Stimulated activated CD8-positive, alpha-beta memory T cell treated with anti-CD3 and anti-CD28 coated beads, Interleukin-2, amount 100 ng/mL, for 1 hour (primary cell): ENCODE measurements at regions not wholly inside any gene's neighbourhood (a gene's known extent, or its start where the extent isn't known, plus 50 kb on each side); places are given as distances from the start of the nearest gene placed in this dataset.

Experiments
- DNase-seq, 2 donors: peaks; one replicate each; pipeline ENCODE4 v3.0.0-alpha.2; 2020; ENCODE audit warnings: low read depth in 2 of 2

GRCh38 chr11:37525336-37525735, 927.3 kb upstream of the RAG2 start:
- no peak for DNase-seq

GRCh38 chr11:37519781-37520180, 921.7 kb upstream of the RAG2 start:
- no peak for DNase-seq

- no peak for DNase-seq
These were observed 914.2 kb upstream of the RAG2 start for GRCh38 chr11:37512156-37512780.

- no peak for DNase-seq
These were observed 913.4 kb upstream of the RAG2 start for GRCh38 chr11:37511425-37511933.

- DNase-seq, result no peak
These were observed 911.5 kb upstream of the RAG2 start for GRCh38 chr11:37509506-37509905.

- DNase-seq, result no peak
These were observed 908.5 kb upstream of the RAG2 start for GRCh38 chr11:37506531-37506930.

- DNase-seq, result no peak
These were observed 907.4 kb upstream of the RAG2 start for GRCh38 chr11:37505406-37505805.

GRCh38 chr11:37504921-37505320, 906.9 kb upstream of the RAG2 start:
- DNase-seq, result no peak

- DNase-seq, result no peak
These were observed 906.1 kb upstream of the RAG2 start for GRCh38 chr11:37504060-37504611.

GRCh38 chr11:37503411-37504059, 905.5 kb upstream of the RAG2 start:
- no peak for DNase-seq

- DNase-seq, result no peak
These were observed 904.2 kb upstream of the RAG2 start for GRCh38 chr11:37502202-37502601.

- no peak for DNase-seq
These were observed 902.4 kb upstream of the RAG2 start for GRCh38 chr11:37500425-37500824.

- no peak for DNase-seq
These were observed 899.3 kb upstream of the RAG2 start for GRCh38 chr11:37497326-37497725.

GRCh38 chr11:37496201-37496600, 898.2 kb upstream of the RAG2 start:
- DNase-seq, result no peak

- no peak for DNase-seq
These were observed 886.3 kb upstream of the RAG2 start for GRCh38 chr11:37484298-37484697.

- no peak for DNase-seq
These were observed 885.7 kb upstream of the RAG2 start for GRCh38 chr11:37483761-37484160.

- no peak for DNase-seq
These were observed 876.9 kb upstream of the RAG2 start for GRCh38 chr11:37474889-37475288.

- no peak for DNase-seq
These were observed 870.3 kb upstream of the RAG2 start for GRCh38 chr11:37468344-37468743.

GRCh38 chr11:37465221-37465620, 867.2 kb upstream of the RAG2 start:
- no peak for DNase-seq

- DNase-seq, result no peak
These were observed 861.4 kb upstream of the RAG2 start for GRCh38 chr11:37459456-37459855.

- no peak for DNase-seq
These were observed 858.7 kb upstream of the RAG2 start for GRCh38 chr11:37456746-37457145.

GRCh38 chr11:37451903-37452302, 853.9 kb upstream of the RAG2 start:
- no peak for DNase-seq

GRCh38 chr11:37450613-37451012, 852.6 kb upstream of the RAG2 start:
- no peak for DNase-seq
